ENCODE measurements at regions not wholly inside any gene's neighbourhood (a gene's known extent, or its start where the extent isn't known, plus 50 kb on each side); places are given as distances from the start of the nearest gene placed in this dataset.

DNA sequence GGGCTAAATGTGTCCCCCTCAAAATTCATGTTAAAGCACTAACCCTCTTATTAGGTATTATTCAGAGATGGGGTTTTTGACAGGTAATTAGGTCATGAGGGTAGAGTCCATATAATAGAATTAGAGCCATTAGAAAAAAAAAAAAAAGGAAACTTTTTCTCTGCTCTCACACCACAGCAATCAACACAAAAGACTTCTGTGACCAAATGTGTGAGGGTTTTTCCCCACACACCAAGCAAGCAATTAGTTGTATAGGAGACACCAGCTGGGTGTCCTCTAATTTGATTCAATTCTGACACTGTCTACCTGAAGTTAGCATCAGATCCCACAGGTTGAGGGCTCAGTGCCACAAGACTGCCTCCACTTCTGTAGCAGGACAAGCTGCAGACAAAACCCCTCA lies 64.6 kb upstream of the GMDS start:
- TF ChIP-seq POLR2AphosphoS5 (IDR thresholded peaks at IDR 0.05) (no peak), EP300 (IDR thresholded peaks at IDR 0.05) (no peak), POLR2A (IDR thresholded peaks at IDR 0.05) (no peak)

Data from gastroesophageal sphincter (tissue), 2 donors.